GM12878 (cell line): ENCODE measurements at regions not wholly inside any gene's neighbourhood (a gene's known extent, or its start where the extent isn't known, plus 50 kb on each side); places are given as distances from the start of the nearest gene placed in this dataset.

Source experiments
- ATAC-seq: fragments of 200-7000 bp; cut with Tn5 transposase; 3 replicates; pipeline ENCODE4 v1.9.1; 2020; ENCODE audit warnings: mild to moderate bottlenecking, moderate library complexity
- BruUV-seq: library from RNA; stranded (reverse); fragments of 400-500 nt; replicated peaks from 2 replicates; lab custom pipeline; 2021; lab: Mats Ljungman, UMichigan
- CTCF ChIA-PET: fragments of 300-600 bp; sonication (Branson Sonifier 250); formaldehyde crosslinking; extraction: SDS; loops from one replicate; lab custom pipeline; 2021; ENCODE audit warnings: inconsistent platforms; lab: Yijun Ruan, JAX
- POLR2A ChIA-PET: fragments of 350-600 bp; formaldehyde crosslinking; extraction: SDS; loops from one replicate; lab custom pipeline; 2021; ENCODE audit warnings: inconsistent platforms; lab: Charles Lee
- RAD21 ChIA-PET: fragments of 300-600 bp; sonication (Branson Sonifier 250); formaldehyde crosslinking; loops from one replicate; lab custom pipeline; 2023; ENCODE audit warnings: antibody characterized with exemption; ENCODE audit not compliant: unreplicated experiment; lab: Charles Lee
- SMC1A ChIA-PET: fragments of 300-600 bp; sonication (Branson Sonifier 250); formaldehyde crosslinking; loops from one replicate; lab custom pipeline; 2023; ENCODE audit not compliant: unreplicated experiment, uncharacterized antibody; lab: Charles Lee
- DNase-seq: peaks from one replicate; pipeline ENCODE4 v3.0.0-alpha.2; 2011; ENCODE audit warnings: low read depth, low spot score
- FAIRE-seq: peaks from 3 replicates; lab custom pipeline; 2011; peaks lifted over from hg19 to GRCh38; lab: Jason Lieb, UNC
- H2AFZ ChIP-seq: 2 replicates; pipeline ENCODE4 v1.6.0; 2011; ENCODE audit warnings: low read depth, low read length, control low read depth; ENCODE audit not compliant: control insufficient read depth
- H3K27ac ChIP-seq: 2 replicates; pipeline ENCODE4 v1.5.1; 2011; ENCODE audit warnings: control low read depth; ENCODE audit not compliant: control insufficient read depth, insufficient read depth
- H3K27me3 ChIP-seq, 2 experiments: replicated peaks in 1 of 2; 2 replicates each; pipeline versions ENCODE4 v1.6.0 to v1.6.1; 2011; ENCODE audit warnings: low read length in 1 of 2; ENCODE audit not compliant: control insufficient read depth in 2 of 2, insufficient read depth in 2 of 2
- H3K36me3 ChIP-seq, 2 experiments: 2 replicates each; pipeline ENCODE4 v1.5.1; 2011; ENCODE audit warnings: low read length in 1 of 2; ENCODE audit not compliant: control insufficient read depth in 2 of 2, insufficient read depth in 2 of 2
- H3K4me1 ChIP-seq: 2 replicates; pipeline ENCODE4 v1.6.1; 2011; ENCODE audit warnings: mild to moderate bottlenecking, low read length, moderate library complexity, mixed read lengths; ENCODE audit not compliant: control insufficient read depth, insufficient read depth
- H3K4me2 ChIP-seq: 2 replicates; pipeline ENCODE4 v1.6.0; 2011; ENCODE audit warnings: control low read depth; ENCODE audit not compliant: control insufficient read depth, insufficient read depth
- H3K4me3 ChIP-seq: fragments of 200-600 bp; sonication (generic); 2 replicates; pipeline ENCODE4 v1.5.1; 2016
- H3K79me2 ChIP-seq: 2 replicates; pipeline ENCODE4 v1.6.0; 2011; ENCODE audit warnings: low read length; ENCODE audit not compliant: control insufficient read depth, insufficient read depth
- H3K9ac ChIP-seq: 2 replicates; pipeline ENCODE4 v1.8.0; 2011; ENCODE audit warnings: low read length, control low read depth, mixed read lengths; ENCODE audit not compliant: control insufficient read depth, insufficient read depth
- H3K9me3 ChIP-seq: replicated peaks from 3 replicates; pipeline ENCODE4 v1.5.1; 2011; ENCODE audit warnings: mild to moderate bottlenecking, low read length; ENCODE audit not compliant: control insufficient read depth, insufficient read depth
- H4K20me1 ChIP-seq: 2 replicates; pipeline ENCODE4 v1.6.0; 2011; ENCODE audit not compliant: control insufficient read depth, insufficient read depth
- GATAD2B ChIP-seq: fragments of 450-650 bp; conservative IDR thresholded peaks from 2 replicates; pipeline ENCODE4 v1.6.1; 2017; ENCODE audit warnings: low read depth, mild to moderate bottlenecking, moderate library complexity
- WGBS: methylation state at CpG from one replicate; pipeline ENCODE4 v1.1.6; 2016; ENCODE audit warnings: low lambda C conversion rate; ENCODE audit not compliant: insufficient replicate concordance, insufficient coverage; ENCODE audit errors: missing lambda C conversion rate; 5-methylcytosine and 5-hydroxymethylcytosine counted together
- in situ Hi-C: fragments of 300-500 bp; cut with MboI; formaldehyde crosslinking; loops from 9 replicates; pipeline ENCODE4 v1.14.3; 2018; ENCODE audit warnings: mixed read lengths
- intact Hi-C: fragments of 100-400 bp; cut with micrococcal nuclease; formaldehyde crosslinking; loops from one replicate; pipeline ENCODE4 v1.14.2; 2022; ENCODE audit not compliant: unreplicated experiment
- TF ChIP-seq, protein P1 (sequence below): IDR thresholded peaks from 2 replicates; pipeline ENCODE4 v1.6.1; 2011; ENCODE audit warnings: borderline replicate concordance, low read depth, mild to moderate bottlenecking, moderate library complexity, low read length; ENCODE audit not compliant: insufficient read depth, poor library complexity, severe bottlenecking
- TF ChIP-seq, protein P2 (sequence below): fragments of 450-650 bp; IDR thresholded peaks from 2 replicates; pipeline ENCODE4 v1.6.1; 2018; ENCODE audit warnings: mild to moderate bottlenecking, low read depth, moderate library complexity; ENCODE audit not compliant: partially characterized antibody
- TF ChIP-seq, protein P3 (sequence below): fragments of 450-650 bp; IDR thresholded peaks from 2 replicates; pipeline ENCODE4 v1.6.1; 2017; ENCODE audit warnings: mild to moderate bottlenecking, moderate library complexity
- TF ChIP-seq, protein P4 (sequence below): fragments of 450-650 bp; IDR thresholded peaks from 2 replicates; pipeline ENCODE4 v1.6.1; 2017; ENCODE audit warnings: mild to moderate bottlenecking, low read depth, inconsistent platforms; ENCODE audit not compliant: poor library complexity, severe bottlenecking

DNA sequence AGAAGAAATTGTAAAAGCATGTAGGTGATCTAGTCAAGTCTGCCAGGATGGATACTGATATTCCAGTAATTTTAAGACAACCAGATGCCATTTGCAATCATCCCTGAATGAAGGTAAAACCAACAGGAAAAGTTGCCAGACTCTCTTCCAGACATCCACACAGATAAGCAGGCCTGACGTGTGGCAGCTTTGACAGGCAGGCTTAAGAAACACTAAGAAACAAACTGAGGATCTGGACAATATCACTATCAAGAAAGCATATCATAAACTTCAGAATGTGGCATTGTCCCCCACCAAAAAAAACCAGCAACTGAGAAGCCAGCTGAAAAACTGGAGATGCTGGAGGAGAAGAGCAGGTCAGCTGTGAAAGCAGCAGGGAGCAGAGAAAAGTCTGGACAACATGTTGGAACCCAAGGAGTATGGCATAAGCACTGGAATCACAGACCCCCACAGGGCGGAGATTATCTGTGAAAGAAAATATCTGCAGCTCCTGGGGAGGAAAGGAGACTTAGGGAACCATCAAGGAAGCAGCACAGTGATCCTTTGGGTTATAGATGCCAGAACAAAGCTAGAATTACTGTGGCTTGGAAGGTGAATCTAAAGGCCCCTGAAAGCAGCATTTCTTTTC, 307.0 kb downstream of the CWC27 start:
- ChIA-PET POLR2A (interaction anchor here (0.6 kb wide), 1 partner anchor 72 kb away, joined by 4 read pairs; no protein-coding TSS in a partner anchor), RAD21 (interaction anchor here (0.8 to 10.5 kb wide), 2 partner anchors 27 to 405 kb away, joined by 3 to 90 read pairs; partner anchors contain the start of gene ADAMTS6), CTCF (interaction anchor here (0.7 to 7.0 kb wide), 13 partner anchors 8 to 456 kb away, joined by 3 to 61 read pairs (median 5); partner anchors contain the start of gene ADAMTS6), SMC1A (interaction anchor here (0.9 to 25.4 kb wide), 10 partner anchors 8 to 405 kb away, joined by 3 to 614 read pairs (median 4); partner anchors contain the start of gene ADAMTS6)
- Histone ChIP-seq H3K27ac (no peak overlapping the region; the same call in 1 of the 2 replicates), H3K9me3 (no peaks in the 10 kb centered on the region), H3K9ac (no peak overlapping the region), H3K36me3 (no peaks in the 10 kb centered on the region), H3K79me2 (no peaks in the 10 kb centered on the region), H3K4me3 (no peak overlapping the region), H3K4me2 (no peak overlapping the region), H4K20me1 (no peaks in the 10 kb centered on the region), H3K27me3 (no peaks in the 10 kb centered on the region), H2AFZ (peak overlapping the region; percentile 67), H3K4me1 (peaks cover 17% of the 10 kb centered on the region)
- TF ChIP-seq, protein P1, sequence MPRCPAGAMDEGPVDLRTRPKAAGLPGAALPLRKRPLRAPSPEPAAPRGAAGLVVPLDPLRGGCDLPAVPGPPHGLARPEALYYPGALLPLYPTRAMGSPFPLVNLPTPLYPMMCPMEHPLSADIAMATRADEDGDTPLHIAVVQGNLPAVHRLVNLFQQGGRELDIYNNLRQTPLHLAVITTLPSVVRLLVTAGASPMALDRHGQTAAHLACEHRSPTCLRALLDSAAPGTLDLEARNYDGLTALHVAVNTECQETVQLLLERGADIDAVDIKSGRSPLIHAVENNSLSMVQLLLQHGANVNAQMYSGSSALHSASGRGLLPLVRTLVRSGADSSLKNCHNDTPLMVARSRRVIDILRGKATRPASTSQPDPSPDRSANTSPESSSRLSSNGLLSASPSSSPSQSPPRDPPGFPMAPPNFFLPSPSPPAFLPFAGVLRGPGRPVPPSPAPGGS = no peak
- TF ChIP-seq, protein P2, sequence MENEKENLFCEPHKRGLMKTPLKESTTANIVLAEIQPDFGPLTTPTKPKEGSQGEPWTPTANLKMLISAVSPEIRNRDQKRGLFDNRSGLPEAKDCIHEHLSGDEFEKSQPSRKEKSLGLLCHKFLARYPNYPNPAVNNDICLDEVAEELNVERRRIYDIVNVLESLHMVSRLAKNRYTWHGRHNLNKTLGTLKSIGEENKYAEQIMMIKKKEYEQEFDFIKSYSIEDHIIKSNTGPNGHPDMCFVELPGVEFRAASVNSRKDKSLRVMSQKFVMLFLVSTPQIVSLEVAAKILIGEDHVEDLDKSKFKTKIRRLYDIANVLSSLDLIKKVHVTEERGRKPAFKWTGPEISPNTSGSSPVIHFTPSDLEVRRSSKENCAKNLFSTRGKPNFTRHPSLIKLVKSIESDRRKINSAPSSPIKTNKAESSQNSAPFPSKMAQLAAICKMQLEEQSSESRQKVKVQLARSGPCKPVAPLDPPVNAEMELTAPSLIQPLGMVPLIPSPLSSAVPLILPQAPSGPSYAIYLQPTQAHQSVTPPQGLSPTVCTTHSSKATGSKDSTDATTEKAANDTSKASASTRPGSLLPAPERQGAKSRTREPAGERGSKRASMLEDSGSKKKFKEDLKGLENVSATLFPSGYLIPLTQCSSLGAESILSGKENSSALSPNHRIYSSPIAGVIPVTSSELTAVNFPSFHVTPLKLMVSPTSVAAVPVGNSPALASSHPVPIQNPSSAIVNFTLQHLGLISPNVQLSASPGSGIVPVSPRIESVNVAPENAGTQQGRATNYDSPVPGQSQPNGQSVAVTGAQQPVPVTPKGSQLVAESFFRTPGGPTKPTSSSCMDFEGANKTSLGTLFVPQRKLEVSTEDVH = no peak
- TF ChIP-seq, protein P3, sequence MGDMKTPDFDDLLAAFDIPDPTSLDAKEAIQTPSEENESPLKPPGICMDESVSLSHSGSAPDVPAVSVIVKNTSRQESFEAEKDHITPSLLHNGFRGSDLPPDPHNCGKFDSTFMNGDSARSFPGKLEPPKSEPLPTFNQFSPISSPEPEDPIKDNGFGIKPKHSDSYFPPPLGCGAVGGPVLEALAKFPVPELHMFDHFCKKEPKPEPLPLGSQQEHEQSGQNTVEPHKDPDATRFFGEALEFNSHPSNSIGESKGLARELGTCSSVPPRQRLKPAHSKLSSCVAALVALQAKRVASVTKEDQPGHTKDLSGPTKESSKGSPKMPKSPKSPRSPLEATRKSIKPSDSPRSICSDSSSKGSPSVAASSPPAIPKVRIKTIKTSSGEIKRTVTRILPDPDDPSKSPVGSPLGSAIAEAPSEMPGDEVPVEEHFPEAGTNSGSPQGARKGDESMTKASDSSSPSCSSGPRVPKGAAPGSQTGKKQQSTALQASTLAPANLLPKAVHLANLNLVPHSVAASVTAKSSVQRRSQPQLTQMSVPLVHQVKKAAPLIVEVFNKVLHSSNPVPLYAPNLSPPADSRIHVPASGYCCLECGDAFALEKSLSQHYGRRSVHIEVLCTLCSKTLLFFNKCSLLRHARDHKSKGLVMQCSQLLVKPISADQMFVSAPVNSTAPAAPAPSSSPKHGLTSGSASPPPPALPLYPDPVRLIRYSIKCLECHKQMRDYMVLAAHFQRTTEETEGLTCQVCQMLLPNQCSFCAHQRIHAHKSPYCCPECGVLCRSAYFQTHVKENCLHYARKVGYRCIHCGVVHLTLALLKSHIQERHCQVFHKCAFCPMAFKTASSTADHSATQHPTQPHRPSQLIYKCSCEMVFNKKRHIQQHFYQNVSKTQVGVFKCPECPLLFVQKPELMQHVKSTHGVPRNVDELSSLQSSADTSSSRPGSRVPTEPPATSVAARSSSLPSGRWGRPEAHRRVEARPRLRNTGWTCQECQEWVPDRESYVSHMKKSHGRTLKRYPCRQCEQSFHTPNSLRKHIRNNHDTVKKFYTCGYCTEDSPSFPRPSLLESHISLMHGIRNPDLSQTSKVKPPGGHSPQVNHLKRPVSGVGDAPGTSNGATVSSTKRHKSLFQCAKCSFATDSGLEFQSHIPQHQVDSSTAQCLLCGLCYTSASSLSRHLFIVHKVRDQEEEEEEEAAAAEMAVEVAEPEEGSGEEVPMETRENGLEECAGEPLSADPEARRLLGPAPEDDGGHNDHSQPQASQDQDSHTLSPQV = no peak
- TF ChIP-seq GATAD2B = no peak
- TF ChIP-seq, protein P4, sequence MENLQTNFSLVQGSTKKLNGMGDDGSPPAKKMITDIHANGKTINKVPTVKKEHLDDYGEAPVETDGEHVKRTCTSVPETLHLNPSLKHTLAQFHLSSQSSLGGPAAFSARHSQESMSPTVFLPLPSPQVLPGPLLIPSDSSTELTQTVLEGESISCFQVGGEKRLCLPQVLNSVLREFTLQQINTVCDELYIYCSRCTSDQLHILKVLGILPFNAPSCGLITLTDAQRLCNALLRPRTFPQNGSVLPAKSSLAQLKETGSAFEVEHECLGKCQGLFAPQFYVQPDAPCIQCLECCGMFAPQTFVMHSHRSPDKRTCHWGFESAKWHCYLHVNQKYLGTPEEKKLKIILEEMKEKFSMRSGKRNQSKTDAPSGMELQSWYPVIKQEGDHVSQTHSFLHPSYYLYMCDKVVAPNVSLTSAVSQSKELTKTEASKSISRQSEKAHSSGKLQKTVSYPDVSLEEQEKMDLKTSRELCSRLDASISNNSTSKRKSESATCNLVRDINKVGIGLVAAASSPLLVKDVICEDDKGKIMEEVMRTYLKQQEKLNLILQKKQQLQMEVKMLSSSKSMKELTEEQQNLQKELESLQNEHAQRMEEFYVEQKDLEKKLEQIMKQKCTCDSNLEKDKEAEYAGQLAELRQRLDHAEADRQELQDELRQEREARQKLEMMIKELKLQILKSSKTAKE = no peak
- DNase-seq (no peak), ATAC-seq (no peak), FAIRE-seq (no peak)
- intact Hi-C loops (loop anchor here (10.0 kb wide), 1 partner anchor 261 kb away; no protein-coding TSS in a partner anchor), in situ Hi-C loops (no loop called here)
- WGBS = 78% methylated on average over 2 of the region's 2 CpGs
- no TSS peak for BruUV-seq
